ENCODE measurements at regions not wholly inside any gene's neighbourhood (a gene's known extent, or its start where the extent isn't known, plus 50 kb on each side); places are given as distances from the start of the nearest gene placed in this dataset.

DNA sequence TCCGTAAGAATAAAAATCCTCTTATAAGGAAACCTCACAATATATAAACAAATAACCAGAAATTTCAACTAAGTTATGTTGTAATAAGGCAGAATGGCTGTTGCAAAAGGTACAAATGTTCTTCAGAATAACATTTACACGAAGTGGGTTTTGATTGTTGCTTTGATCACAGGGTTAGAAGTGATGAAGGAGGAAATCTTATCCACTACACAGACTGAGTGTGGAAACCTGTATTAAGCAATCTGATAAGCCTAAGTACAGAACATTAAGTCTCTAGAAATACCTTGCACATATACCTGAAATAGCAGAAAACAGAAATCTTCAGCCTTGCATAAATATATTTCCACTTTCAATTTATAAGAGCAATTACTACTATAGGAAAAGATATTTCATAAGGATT lies 251.9 kb downstream of the ETV1 start:
- DNase-seq (ENCODE audit: low read depth), result no peak
- no peak overlapping the region for H3K4me3 ChIP-seq (ENCODE audit: low read length)
- TF ChIP-seq, protein P1, sequence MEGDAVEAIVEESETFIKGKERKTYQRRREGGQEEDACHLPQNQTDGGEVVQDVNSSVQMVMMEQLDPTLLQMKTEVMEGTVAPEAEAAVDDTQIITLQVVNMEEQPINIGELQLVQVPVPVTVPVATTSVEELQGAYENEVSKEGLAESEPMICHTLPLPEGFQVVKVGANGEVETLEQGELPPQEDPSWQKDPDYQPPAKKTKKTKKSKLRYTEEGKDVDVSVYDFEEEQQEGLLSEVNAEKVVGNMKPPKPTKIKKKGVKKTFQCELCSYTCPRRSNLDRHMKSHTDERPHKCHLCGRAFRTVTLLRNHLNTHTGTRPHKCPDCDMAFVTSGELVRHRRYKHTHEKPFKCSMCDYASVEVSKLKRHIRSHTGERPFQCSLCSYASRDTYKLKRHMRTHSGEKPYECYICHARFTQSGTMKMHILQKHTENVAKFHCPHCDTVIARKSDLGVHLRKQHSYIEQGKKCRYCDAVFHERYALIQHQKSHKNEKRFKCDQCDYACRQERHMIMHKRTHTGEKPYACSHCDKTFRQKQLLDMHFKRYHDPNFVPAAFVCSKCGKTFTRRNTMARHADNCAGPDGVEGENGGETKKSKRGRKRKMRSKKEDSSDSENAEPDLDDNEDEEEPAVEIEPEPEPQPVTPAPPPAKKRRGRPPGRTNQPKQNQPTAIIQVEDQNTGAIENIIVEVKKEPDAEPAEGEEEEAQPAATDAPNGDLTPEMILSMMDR (conservative IDR thresholded peaks at IDR 0.05; ENCODE audit: low read length), result no peak

GRCh38 chr7:13742126-13742525 lies 247.3 kb downstream of the ETV1 start:
- peak; percentile 92 for DNase-seq (ENCODE audit: low read depth)
- TF ChIP-seq, protein P1 (conservative IDR thresholded peaks at IDR 0.05; ENCODE audit: low read length), result no peak
- H3K4me3 ChIP-seq (ENCODE audit: low read length), result no peak overlapping the region

GRCh38 chr7:13742811-13743210 lies 246.7 kb downstream of the ETV1 start:
- DNase-seq (ENCODE audit: low read depth), result peak; percentile 67
- TF ChIP-seq, protein P1 (conservative IDR thresholded peaks at IDR 0.05; ENCODE audit: low read length), result peak; percentile 60
- H3K4me3 ChIP-seq (ENCODE audit: low read length), result no peak overlapping the region

DNA sequence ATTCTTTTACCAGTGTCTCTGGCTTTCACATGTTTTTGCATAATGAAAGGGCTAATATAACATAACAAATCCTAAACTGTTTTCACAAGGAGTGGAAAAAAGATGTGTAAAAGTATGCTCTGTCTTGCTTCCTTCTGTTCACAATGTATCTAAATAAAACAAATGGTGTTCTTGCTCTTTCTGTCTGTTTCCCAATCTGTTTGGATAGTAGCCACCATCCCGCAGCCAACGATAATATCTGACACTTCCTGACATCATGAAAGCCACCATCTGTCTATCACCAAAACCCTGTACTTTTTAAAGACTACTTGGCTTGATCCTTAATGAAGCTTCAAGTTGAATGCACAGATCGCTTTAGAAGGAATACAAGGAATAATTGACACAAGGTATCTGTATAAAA lies 246.2 kb downstream of the ETV1 start:
- H3K4me3 ChIP-seq (ENCODE audit: low read length), result no peak overlapping the region
- TF ChIP-seq, protein P1 (conservative IDR thresholded peaks at IDR 0.05; ENCODE audit: low read length), result no peak
- peak; percentile 40 for DNase-seq (ENCODE audit: low read depth)

GRCh38 chr7:13745530-13745929 lies 243.9 kb downstream of the ETV1 start:
- no peak for DNase-seq (ENCODE audit: low read depth)
- TF ChIP-seq, protein P1 (conservative IDR thresholded peaks at IDR 0.05; ENCODE audit: low read length), result no peak

GRCh38 chr7:13748998-13749397 lies 240.5 kb downstream of the ETV1 start:
- no peak for DNase-seq (ENCODE audit: low read depth)
- no peak overlapping the region for H3K4me3 ChIP-seq (ENCODE audit: low read length)
- TF ChIP-seq, protein P1 (conservative IDR thresholded peaks at IDR 0.05; ENCODE audit: low read length), result no peak

More at GRCh38 chr7:13745530-13745929, 243.9 kb downstream of the ETV1 start:
- no peak overlapping the region for H3K4me3 ChIP-seq (ENCODE audit: low read length)

- DNase-seq (ENCODE audit: low read depth), result no peak
- H3K4me3 ChIP-seq (ENCODE audit: low read length), result no peak overlapping the region
- TF ChIP-seq, protein P1 (conservative IDR thresholded peaks at IDR 0.05; ENCODE audit: low read length), result no peak
These were observed 239.8 kb downstream of the ETV1 start for GRCh38 chr7:13749636-13750035.

Measured in AG10803 (cell line).